Inferior parietal cortex (tissue), 1 donor: ENCODE measurements at regions not wholly inside any gene's neighbourhood (a gene's known extent, or its start where the extent isn't known, plus 50 kb on each side); places are given as distances from the start of the nearest gene placed in this dataset.

Source experiments
- DNase-seq: peaks from one replicate; pipeline ENCODE4 v3.0.0-alpha.2; 2016; ENCODE audit errors: extremely low spot score

- no peak for DNase-seq
These were observed 1271.5 kb upstream of the PRMT6 start for GRCh38 chr1:105785021-105785420.

DNA sequence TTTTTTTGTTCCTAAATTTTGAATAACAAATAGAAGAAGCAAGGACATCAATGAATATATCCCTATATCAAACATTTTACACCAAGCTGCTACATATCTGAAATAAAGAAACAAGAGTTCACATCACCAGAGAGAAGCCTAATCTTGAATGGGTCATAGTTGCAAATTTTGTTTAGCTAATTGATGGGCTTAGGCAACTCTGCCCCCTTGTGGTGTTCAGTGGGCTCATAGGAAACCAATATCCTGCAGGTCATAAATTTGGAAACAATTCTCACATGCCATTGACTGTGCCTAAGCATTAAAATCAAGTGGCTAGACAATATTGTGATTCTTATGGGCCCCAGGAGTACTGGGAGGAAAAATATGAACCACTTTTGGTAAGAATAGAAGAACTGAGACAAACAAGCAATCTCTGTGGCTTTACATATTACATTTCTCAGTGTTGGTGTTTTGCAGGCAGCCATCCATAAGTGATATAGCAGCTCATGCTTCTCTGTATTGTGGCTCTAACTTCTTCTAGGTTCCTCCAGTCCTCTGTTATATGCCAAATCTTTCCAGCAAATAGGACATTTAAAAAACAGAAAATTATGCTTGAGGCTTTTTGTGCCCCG is 1262.8 kb upstream of the PRMT6 start:
- DNase-seq, result peak; percentile 74

GRCh38 chr1:105795741-105796140 is 1260.7 kb upstream of the PRMT6 start:
- DNase-seq, result no peak

DNA sequence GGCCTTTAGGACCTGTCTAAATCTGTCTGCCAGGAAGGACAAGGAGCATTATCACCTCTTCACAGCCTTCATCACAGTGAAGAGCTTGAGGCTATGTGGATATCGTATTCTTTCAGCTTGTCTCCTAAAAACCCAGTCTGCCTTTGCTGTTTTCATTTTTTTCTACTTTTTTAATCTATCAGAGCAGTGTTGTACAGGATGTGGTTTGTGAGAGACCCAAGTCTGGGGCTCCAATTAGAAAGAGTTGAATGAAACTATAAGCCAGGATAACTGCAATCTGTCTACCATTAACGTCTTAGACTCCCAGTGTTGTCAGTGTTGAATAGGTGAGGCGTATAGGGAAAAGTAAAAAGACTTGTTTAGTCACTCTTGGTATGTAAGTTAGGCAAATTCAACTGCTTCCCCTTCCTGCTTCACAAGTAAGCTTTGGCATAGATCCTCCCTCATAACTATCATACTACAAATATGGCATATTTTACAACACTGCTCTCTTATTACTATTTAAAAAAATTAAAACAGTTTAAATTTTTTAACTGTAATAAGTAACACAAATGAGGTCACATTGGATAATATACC is 1225.8 kb upstream of the PRMT6 start:
- DNase-seq, result peak; percentile 4

DNA sequence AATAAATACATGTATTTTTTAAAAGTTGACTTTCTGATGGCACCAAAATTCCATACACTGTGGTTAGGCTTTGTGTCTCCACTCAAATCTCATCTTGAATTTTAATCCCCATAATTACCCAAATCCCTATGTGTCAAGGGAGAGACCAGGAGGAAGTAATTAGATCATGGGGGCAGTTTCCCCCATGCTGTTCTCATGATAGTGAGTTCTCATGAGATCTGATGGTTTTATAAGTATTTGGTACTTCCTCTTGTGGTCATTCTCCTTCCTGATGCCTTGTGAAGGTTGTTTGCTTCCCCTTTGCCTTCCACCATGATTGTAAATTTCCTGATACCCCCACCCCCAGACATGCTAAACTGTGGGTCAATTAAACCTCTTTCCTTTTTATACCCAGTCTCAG is 1218.4 kb upstream of the PRMT6 start:
- no peak for DNase-seq

DNA sequence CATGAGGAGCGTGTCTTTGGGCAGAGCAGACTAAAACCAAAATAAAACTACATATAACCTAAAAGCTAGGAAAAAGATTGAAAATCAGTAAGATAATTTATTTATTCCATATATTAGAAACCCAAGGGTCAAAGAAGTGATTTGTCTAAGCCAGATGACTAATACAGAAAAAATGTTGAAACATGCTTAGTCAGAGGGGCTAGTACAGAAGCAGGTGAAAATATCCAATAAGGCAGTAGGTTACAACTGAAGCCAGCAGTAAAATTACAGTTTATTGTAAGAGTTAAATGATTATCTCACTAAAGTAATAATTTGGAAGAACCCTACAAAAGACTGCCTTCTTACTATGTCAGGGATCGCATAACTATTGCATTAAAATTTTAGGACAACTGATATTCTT is 1190.9 kb upstream of the PRMT6 start:
- no peak for DNase-seq

DNA sequence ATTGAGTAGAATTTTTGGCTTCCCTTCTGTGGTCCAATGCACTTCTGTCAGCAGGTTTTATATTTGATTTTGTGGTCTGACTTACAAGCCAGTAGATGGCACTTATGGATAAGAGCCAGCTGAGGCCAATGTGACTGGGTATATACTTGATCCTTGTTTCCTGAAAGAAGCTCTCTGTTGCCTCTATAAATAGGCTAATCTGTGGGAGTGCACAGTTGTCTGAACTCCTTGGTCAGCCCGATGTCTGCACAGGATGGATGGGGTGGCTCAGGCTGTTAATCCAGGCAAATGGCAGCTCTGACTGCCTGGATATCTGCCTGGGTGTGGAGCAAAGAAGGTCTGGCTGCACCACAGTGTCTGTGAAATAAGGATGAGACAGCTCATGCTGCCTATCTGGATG is 1183.7 kb upstream of the PRMT6 start:
- DNase-seq, result no peak

GRCh38 chr1:105874621-105875020 is 1181.9 kb upstream of the PRMT6 start:
- no peak for DNase-seq

DNA sequence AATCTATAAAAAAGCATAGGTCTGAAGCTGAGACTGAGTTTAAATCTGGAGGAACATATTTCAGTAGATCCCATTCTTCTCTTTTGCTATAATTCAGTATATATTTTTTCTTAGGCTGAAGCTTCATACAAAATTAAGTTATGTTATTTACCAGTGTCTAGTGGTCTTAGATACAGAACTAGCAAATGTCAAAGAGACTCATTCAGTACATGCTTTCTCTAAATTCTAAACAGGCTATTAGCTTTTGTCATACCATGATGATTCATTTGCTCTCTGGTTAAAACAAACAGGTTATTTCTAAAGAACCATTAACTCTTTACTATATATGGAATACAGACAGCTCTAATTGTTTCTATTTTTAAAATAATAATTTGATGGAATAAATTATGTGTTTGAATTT is 1170.2 kb upstream of the PRMT6 start:
- DNase-seq, result no peak

GRCh38 chr1:105891308-105891707 is 1165.2 kb upstream of the PRMT6 start:
- DNase-seq, result no peak

DNA sequence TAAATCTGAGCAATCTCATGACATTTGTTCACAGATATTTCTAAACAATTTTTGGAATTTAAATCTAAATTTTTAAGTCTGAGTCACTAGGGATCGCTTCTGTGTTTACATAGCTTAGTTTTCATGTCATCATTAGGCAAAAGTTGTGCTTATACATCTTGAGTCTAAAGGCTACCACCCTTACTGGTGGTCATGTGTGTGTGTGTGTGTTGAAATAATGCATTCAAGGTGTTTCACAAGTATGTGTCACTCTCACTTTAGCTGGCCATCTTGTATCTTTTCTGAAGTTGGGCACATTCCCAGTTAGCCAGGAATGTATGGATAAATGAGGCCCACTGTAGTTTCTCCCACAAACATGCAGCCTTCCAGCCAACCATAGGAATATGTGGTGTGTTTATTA is 1162.5 kb upstream of the PRMT6 start:
- DNase-seq, result no peak

GRCh38 chr1:105909811-105910210 is 1146.7 kb upstream of the PRMT6 start:
- no peak for DNase-seq

DNA sequence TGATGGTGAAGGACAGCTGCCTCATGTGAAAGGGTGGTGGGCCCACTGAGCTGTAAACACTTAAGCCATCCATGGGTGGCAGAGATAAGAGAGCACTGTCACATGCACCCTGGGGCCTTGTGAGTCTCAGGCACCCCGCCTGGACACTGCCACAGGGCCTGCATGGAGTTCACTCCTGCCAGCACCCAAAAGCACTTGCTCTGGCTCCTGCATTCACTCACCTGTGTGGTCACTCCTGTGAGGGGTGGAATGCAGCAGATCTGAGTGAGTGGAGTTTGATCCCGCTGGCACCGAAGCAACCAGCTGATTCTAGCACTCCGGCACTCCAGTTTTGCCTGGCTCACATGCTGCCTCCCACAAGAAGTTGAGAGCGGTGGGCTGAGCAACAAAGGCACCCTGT is 1142.1 kb upstream of the PRMT6 start:
- DNase-seq, result no peak

DNA sequence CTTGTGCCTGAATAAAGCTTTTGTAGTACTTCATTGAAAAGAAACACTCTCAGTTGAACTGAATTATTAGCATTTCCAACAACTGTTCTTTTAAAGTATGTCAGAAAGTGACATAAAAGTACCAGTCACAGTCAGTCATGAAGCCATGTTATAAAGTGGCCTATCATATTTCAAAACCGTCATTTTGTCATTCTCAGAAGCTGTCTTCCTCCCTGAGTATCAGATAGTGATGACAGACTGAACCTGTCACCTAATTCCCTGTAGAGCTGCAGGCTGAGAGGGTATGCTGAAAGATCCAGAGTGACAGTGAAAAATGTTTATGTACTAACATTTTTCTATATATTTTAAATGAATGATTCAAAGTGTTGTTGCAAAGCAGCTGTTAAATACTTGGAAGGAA is 1121.7 kb upstream of the PRMT6 start:
- DNase-seq, result no peak

GRCh38 chr1:105964879-105965278 is 1091.6 kb upstream of the PRMT6 start:
- no peak for DNase-seq

- DNase-seq, result no peak
These were observed 1059.0 kb upstream of the PRMT6 start for GRCh38 chr1:105997516-105997915.

DNA sequence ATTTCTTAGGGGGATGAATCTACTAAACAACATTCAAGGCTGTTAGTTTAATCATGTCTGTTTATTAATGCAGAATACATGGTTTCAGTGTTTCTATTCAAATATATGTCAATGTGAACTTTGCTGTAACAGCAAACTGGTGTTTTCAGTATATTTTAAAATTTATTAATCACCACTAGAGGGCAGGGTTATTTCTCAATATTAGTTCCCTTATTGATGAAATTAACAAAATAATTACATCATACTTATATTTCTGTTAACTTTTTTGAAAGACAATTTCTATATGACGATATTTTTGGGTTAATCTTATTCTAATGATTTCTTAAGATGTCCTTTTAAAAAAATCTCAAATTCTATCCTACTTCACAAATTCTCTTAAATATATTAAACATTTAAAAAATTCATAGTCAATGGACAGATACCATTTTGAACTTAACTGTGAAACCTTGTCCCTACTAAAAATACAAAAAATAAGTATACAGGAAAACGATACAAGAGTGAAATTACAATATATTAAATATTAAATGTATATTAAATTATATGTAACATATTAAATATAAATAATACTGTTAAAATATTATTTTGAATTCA is 1034.1 kb upstream of the PRMT6 start:
- peak; percentile 7 for DNase-seq

DNA sequence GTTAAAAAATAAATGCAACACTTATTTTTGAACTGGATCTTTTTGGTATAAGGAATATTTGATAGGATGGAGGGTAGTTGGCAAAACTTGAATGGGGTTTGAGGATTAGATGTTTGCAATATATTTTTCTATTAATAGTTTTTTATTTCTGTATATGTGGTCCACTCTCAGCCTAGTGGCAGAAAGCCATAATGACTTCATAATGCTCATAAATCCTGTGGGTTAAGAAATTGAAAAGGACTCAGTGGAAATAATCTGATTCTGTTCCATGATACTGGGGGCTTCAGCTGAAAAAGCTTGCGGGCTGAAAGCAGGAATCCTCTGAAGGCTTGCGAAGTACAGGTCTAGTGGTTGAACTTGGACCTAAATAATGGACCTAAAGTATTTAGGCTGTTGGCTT is 1028.6 kb upstream of the PRMT6 start:
- no peak for DNase-seq

DNA sequence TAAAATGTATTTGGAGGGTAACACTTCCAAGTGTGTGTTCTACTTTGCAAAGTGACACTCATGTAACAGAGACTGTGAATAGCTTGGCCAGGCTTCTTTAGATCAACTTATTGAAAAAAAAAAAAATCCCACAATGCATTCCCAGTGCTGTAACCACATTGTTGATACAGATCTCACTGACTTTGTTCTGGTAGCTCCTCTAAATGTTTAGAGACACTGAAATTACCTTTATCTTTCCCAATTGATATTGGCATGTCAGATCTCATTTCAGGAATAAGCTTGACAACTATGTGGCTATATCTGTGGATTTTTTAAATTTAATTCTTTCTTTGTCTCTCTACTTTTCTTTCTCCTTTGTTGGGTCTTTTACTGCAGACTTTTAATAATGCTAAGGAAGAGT is 1018.9 kb upstream of the PRMT6 start:
- no peak for DNase-seq

- no peak for DNase-seq
These were observed 1018.2 kb upstream of the PRMT6 start for GRCh38 chr1:106038260-106038659.

DNA sequence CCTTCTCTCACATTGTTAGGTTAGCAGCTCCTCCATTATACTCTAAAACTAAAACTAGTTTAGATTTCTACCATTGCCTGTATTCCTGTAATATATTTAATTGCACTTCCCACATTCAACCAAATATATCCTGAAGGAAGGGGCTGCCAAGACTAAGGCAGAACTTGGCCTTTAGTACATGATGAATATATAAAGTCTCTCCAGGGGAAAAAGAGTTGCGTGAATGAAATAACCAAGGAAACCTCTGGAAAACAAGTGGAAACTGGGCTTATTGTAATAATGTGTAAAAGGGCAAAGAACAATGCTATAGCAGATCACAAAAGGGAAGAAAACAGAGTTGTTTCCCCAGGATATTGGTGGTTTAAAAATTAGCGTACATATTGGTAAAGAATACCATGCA is 1012.5 kb upstream of the PRMT6 start:
- no peak for DNase-seq

DNA sequence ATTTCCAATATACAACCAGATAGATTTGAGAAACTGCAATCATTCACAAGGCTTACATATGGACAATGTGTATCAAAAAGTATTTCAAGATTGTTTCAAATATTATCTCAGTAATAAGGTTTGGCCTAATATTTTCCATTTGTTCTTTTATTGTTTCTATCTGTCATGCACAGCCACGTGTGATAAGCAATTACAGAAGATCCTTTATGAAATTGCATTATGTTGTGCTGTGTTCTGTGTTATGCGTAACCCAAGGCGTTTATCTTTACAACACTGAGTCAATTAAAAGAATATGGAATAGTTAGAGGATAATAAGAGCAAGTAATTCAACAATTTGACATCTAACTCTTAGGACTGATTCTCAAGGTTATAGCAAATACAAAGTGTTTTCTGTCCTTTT is 1009.3 kb upstream of the PRMT6 start:
- DNase-seq, result no peak

DNA sequence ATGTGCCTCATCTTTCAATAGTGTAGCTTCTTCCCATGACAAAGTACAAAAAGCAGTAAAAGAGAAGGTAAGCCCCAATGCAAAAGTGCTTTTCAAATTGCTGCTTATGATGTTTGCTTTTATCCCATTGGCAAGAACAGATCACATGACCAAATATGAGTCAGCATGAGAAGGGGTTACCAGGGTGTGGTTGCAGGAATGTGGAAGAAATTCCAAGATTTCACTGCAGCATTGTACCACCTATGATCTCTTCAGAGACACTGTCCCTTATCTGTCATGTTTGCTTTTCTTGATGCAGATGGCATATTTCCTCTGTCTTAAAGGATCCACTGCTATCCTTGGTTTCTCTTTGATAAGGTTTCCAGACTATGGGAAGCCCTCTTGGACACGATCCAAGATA is 1006.9 kb upstream of the PRMT6 start:
- no peak for DNase-seq

- DNase-seq, result no peak
These were observed 1000.6 kb upstream of the PRMT6 start for GRCh38 chr1:106055855-106056254.
